GM12892 (cell line): ENCODE measurements at regions not wholly inside any gene's neighbourhood (a gene's known extent, or its start where the extent isn't known, plus 50 kb on each side); places are given as distances from the start of the nearest gene placed in this dataset.

ENCODE experiments used
- POLR2A ChIP-seq: IDR thresholded peaks from 2 replicates; pipeline ENCODE4 v1.6.1; 2011; ENCODE audit warnings: low read depth, low read length, control low read depth
- POLR2AphosphoS5 ChIP-seq: IDR thresholded peaks from 2 replicates; pipeline ENCODE4 v1.6.1; 2011; ENCODE audit warnings: low read depth, low read length, control low read depth
- TAF1 ChIP-seq: IDR thresholded peaks from 2 replicates; pipeline ENCODE4 v1.6.1; 2011; ENCODE audit warnings: low read depth, mild to moderate bottlenecking, control low read depth, low read length, borderline replicate concordance

GRCh38 chr6:88369262-88369661 lies 203.1 kb upstream of the CNR1 start:
- TF ChIP-seq POLR2A (no peak), POLR2AphosphoS5 (no peak), TAF1 (no peak)
